ENCODE measurements at regions not wholly inside any gene's neighbourhood (a gene's known extent, or its start where the extent isn't known, plus 50 kb on each side); places are given as distances from the start of the nearest gene placed in this dataset.

DNA sequence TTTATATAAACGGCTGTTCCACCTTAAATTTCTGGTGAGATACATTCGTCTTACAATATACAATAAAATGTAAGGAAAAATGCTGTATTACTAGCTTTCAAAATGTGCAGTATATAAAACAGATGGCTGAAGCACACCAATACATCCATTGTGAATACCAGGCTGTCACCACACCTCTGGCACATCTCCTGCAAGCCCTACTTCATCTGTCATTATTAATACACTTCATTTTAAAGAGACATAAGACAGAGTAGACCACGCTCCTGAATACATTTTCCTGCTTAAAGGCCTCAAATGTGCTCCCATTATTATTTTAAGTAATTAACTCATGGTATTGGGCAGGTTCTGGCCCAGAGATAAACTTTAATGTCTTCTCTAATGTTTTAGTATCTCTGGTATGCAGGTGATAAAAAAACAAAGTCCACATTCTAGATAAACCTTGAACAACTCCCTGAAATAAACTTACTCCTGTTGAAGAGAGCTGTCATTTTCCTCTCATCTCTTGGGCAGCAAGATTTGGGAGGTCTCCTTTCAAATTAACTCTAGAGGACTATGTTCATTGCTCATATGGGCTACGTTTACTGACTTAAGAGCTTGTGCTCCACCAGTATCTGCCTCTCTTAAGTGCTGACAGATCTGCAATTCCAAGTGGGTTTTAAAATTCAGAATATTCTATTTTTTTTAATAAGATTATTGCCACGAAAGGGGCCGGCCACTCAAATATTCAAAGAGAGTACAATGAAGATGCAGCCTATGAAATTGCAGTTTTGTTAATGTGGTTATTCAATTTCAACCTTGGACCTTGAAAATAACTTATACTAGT, 396.5 kb upstream of the SEMA3D start:
- TF ChIP-seq YY1 (IDR thresholded peaks at IDR 0.05; ENCODE audit: insufficient read depth, insufficient read length) = no peak
- no peak for TF ChIP-seq SUZ12 (IDR thresholded peaks at IDR 0.05; ENCODE audit: extremely low read depth, insufficient read depth, insufficient read length)
- TF ChIP-seq ZNF274 (IDR thresholded peaks at IDR 0.05; ENCODE audit: low read depth, low read length) = no peak
- Histone ChIP-seq H3K4me3 (ENCODE audit: insufficient read length, low read depth) (no peak overlapping the region), H3K4me1 (ENCODE audit: insufficient read depth, insufficient read length) (no peaks in the 10 kb centered on the region), H3K9me3 (ENCODE audit: insufficient read depth, low read length) (no peaks in the 10 kb centered on the region), H3K9ac (ENCODE audit: insufficient read length, low read depth) (no peak overlapping the region), H3K36me3 (ENCODE audit: insufficient read depth, insufficient read length, low read length) (no peaks in the 10 kb centered on the region), H3K27me3 (ENCODE audit: insufficient read depth, insufficient read length) (no peaks in the 10 kb centered on the region)
- DNase-seq (ENCODE audit: low read depth, low spot score) = no peak

DNA sequence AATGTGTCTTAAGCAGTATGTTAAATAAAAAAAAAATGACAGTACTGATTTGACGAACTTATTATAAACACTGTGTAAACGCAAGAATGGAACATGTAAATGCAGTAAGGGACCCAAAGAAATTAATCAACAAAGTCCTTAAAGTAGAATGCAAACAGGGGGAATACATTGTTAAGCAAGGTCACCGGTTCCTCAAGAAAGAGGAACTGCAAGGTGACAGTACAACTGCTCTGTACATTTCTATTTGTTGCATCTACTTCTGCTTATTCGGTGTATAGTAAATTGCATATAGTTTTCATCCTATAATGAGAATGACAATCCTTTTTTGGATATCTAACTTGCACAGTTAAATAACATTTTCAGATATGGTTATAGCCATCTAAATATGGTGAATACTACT, 387.0 kb upstream of the SEMA3D start:
- Histone ChIP-seq H3K36me3 (ENCODE audit: insufficient read depth, insufficient read length, low read length) (no peaks in the 10 kb centered on the region), H3K9ac (ENCODE audit: insufficient read length, low read depth) (no peak overlapping the region), H3K9me3 (ENCODE audit: insufficient read depth, low read length) (no peaks in the 10 kb centered on the region), H3K27me3 (ENCODE audit: insufficient read depth, insufficient read length) (no peaks in the 10 kb centered on the region), H3K4me1 (ENCODE audit: insufficient read depth, insufficient read length) (no peaks in the 10 kb centered on the region), H3K4me3 (ENCODE audit: insufficient read length, low read depth) (no peak overlapping the region)
- DNase-seq (ENCODE audit: low read depth, low spot score) = no peak
- TF ChIP-seq ZNF274 (IDR thresholded peaks at IDR 0.05; ENCODE audit: low read depth, low read length) = no peak
- TF ChIP-seq YY1 (IDR thresholded peaks at IDR 0.05; ENCODE audit: insufficient read depth, insufficient read length) = no peak
- TF ChIP-seq SUZ12 (IDR thresholded peaks at IDR 0.05; ENCODE audit: extremely low read depth, insufficient read depth, insufficient read length) = no peak

DNA sequence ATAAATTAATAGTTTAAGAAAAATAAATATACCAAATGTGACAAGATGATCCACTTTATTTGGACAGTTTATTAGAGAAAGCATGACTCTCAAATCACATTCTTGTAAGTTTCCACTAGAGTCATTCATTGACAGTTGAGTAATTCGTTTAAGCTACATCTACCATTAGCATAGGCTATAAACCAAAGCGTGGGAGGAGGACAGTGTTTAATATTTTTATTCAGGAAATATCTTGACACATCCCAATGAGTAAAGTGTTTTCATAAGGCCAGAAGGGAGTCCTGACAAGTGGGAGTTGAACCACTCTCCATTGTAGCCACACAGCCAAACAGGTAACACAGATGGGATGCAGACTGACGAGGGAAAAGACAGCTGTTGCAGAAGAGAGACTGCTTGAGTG, 386.5 kb upstream of the SEMA3D start:
- Histone ChIP-seq H3K27me3 (ENCODE audit: insufficient read depth, insufficient read length) (no peaks in the 10 kb centered on the region), H3K4me3 (ENCODE audit: insufficient read length, low read depth) (no peak overlapping the region), H3K4me1 (ENCODE audit: insufficient read depth, insufficient read length) (no peaks in the 10 kb centered on the region), H3K9me3 (ENCODE audit: insufficient read depth, low read length) (no peaks in the 10 kb centered on the region), H3K9ac (ENCODE audit: insufficient read length, low read depth) (no peak overlapping the region), H3K36me3 (ENCODE audit: insufficient read depth, insufficient read length, low read length) (no peaks in the 10 kb centered on the region)
- TF ChIP-seq SUZ12 (IDR thresholded peaks at IDR 0.05; ENCODE audit: extremely low read depth, insufficient read depth, insufficient read length) = no peak
- TF ChIP-seq ZNF274 (IDR thresholded peaks at IDR 0.05; ENCODE audit: low read depth, low read length) = no peak
- TF ChIP-seq YY1 (IDR thresholded peaks at IDR 0.05; ENCODE audit: insufficient read depth, insufficient read length) = no peak
- no peak for DNase-seq (ENCODE audit: low read depth, low spot score)

DNA sequence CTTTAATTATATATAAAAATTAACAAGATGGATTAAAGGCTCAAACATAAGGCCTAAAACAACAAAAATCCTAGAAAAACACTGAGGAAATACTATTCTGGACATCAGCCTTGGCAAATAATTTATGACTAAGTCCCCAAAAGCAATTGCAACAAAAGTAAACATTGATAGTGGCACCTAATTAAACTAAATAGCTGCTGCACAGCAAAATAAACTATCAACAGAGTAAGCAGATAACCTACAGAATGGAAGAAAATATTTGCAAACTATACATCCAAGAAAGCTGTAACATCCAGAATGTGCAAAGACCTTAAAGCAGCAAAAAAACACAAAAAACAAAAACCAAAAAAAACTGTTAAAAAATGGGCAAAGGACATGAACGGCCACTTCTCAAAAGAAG, 384.0 kb upstream of the SEMA3D start:
- no peaks in the 10 kb centered on the region for H3K9me3 ChIP-seq (ENCODE audit: insufficient read depth, low read length)
- no peak overlapping the region for H3K9ac ChIP-seq (ENCODE audit: insufficient read length, low read depth)
- no peak for TF ChIP-seq YY1 (IDR thresholded peaks at IDR 0.05; ENCODE audit: insufficient read depth, insufficient read length)
- no peak for TF ChIP-seq ZNF274 (IDR thresholded peaks at IDR 0.05; ENCODE audit: low read depth, low read length)
- TF ChIP-seq SUZ12 (IDR thresholded peaks at IDR 0.05; ENCODE audit: extremely low read depth, insufficient read depth, insufficient read length) = no peak
- H3K36me3 ChIP-seq (ENCODE audit: insufficient read depth, insufficient read length, low read length) = no peaks in the 10 kb centered on the region
- H3K4me1 ChIP-seq (ENCODE audit: insufficient read depth, insufficient read length) = no peaks in the 10 kb centered on the region
- no peaks in the 10 kb centered on the region for H3K27me3 ChIP-seq (ENCODE audit: insufficient read depth, insufficient read length)
- no peak for DNase-seq (ENCODE audit: low read depth, low spot score)
- H3K4me3 ChIP-seq (ENCODE audit: insufficient read length, low read depth) = no peak overlapping the region

DNA sequence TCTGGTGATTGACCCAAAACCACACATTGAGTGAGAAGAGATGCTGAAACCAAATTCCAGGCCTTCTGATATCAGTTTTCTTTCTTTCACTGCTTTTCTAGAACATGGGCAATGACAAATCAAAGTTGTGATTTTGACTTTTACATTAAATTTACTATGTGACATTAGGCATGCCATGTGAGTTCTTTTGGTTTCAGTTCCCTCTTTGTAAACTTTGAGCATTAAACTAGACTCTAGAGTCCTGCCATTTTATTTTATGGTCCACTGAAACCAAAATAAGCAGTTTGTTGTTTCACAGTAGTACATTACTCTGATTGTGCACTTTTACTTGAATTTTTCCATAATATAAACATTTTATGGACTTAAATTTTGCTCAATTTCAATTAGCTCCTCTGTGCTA, 381.1 kb upstream of the SEMA3D start:
- TF ChIP-seq ZNF274 (IDR thresholded peaks at IDR 0.05; ENCODE audit: low read depth, low read length) (no peak), YY1 (IDR thresholded peaks at IDR 0.05; ENCODE audit: insufficient read depth, insufficient read length) (no peak), SUZ12 (IDR thresholded peaks at IDR 0.05; ENCODE audit: extremely low read depth, insufficient read depth, insufficient read length) (no peak)
- no peaks in the 10 kb centered on the region for H3K36me3 ChIP-seq (ENCODE audit: insufficient read depth, insufficient read length, low read length)
- no peaks in the 10 kb centered on the region for H3K9me3 ChIP-seq (ENCODE audit: insufficient read depth, low read length)
- DNase-seq (ENCODE audit: low read depth, low spot score) = no peak
- H3K27me3 ChIP-seq (ENCODE audit: insufficient read depth, insufficient read length) = no peaks in the 10 kb centered on the region
- H3K9ac ChIP-seq (ENCODE audit: insufficient read length, low read depth) = no peak overlapping the region
- no peaks in the 10 kb centered on the region for H3K4me1 ChIP-seq (ENCODE audit: insufficient read depth, insufficient read length)
- no peak overlapping the region for H3K4me3 ChIP-seq (ENCODE audit: insufficient read length, low read depth)

DNA sequence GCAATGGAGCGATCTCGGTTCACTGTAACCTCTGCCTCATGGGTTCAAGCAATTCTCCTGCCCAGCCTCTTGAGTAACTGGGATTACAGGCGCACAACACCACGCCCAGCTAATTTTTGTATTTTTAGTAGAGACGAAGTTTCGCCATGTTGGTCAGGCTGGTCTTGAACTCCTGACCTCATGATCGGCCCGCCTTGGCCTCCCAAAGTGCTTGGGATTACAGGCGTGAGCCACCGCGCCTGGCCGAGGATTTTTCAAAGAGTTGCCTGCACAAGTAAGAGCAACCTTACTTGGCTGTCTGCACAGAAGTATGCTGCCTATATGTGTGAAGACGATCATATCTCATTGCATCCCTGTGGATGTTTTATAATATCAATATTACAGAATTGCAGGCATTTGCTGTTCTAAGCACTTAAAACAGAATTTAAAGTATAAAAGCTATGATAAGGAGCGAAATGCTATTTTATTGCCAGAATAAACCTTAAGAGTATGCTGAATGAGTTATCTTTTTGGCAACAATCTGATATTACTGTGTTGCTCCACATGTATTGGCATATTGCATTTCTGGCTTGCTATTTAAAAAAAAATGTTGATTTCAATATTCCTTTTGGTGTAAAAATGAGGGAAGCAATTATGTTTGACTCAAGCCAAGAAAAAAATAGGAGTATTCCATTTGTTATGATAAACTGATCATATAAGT, 379.4 kb upstream of the SEMA3D start:
- no peak for DNase-seq (ENCODE audit: low read depth, low spot score)
- Histone ChIP-seq H3K36me3 (ENCODE audit: insufficient read depth, insufficient read length, low read length) (no peaks in the 10 kb centered on the region), H3K27me3 (ENCODE audit: insufficient read depth, insufficient read length) (no peaks in the 10 kb centered on the region), H3K9me3 (ENCODE audit: insufficient read depth, low read length) (no peaks in the 10 kb centered on the region), H3K4me3 (ENCODE audit: insufficient read length, low read depth) (no peak overlapping the region), H3K9ac (ENCODE audit: insufficient read length, low read depth) (no peak overlapping the region), H3K4me1 (ENCODE audit: insufficient read depth, insufficient read length) (no peaks in the 10 kb centered on the region)
- TF ChIP-seq SUZ12 (IDR thresholded peaks at IDR 0.05; ENCODE audit: extremely low read depth, insufficient read depth, insufficient read length) (no peak), YY1 (IDR thresholded peaks at IDR 0.05; ENCODE audit: insufficient read depth, insufficient read length) (no peak), ZNF274 (IDR thresholded peaks at IDR 0.05; ENCODE audit: low read depth, low read length) (no peak)

DNA sequence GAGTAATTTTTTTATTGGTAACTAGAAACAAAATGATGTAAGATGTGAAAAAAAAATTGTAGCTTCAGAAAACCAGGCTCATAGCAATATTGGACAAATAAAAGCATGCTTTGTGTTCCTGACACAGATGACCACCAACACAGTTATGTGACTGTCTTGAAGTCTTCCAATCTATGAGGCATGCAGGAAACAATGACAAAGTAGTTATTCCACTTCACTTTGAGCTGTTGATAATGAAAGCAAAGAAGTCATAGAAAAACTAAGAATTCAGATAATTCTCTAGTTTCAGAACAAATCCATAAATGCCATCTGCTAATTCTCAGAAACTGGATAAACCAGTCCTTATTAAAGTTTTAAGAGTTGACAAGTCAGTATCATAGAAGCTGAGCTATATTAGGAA, 378.4 kb upstream of the SEMA3D start:
- H3K4me3 ChIP-seq (ENCODE audit: insufficient read length, low read depth) = no peak overlapping the region
- no peak for DNase-seq (ENCODE audit: low read depth, low spot score)
- H3K27me3 ChIP-seq (ENCODE audit: insufficient read depth, insufficient read length) = no peaks in the 10 kb centered on the region
- no peak for TF ChIP-seq ZNF274 (IDR thresholded peaks at IDR 0.05; ENCODE audit: low read depth, low read length)
- TF ChIP-seq SUZ12 (IDR thresholded peaks at IDR 0.05; ENCODE audit: extremely low read depth, insufficient read depth, insufficient read length) = no peak
- TF ChIP-seq YY1 (IDR thresholded peaks at IDR 0.05; ENCODE audit: insufficient read depth, insufficient read length) = no peak
- H3K4me1 ChIP-seq (ENCODE audit: insufficient read depth, insufficient read length) = no peaks in the 10 kb centered on the region
- H3K9ac ChIP-seq (ENCODE audit: insufficient read length, low read depth) = no peak overlapping the region
- no peaks in the 10 kb centered on the region for H3K36me3 ChIP-seq (ENCODE audit: insufficient read depth, insufficient read length, low read length)
- H3K9me3 ChIP-seq (ENCODE audit: insufficient read depth, low read length) = no peaks in the 10 kb centered on the region
